ENCODE measurements at regions not wholly inside any gene's neighbourhood (a gene's known extent, or its start where the extent isn't known, plus 50 kb on each side); places are given as distances from the start of the nearest gene placed in this dataset.

GRCh38 chr4:125975861-125976397, 661.2 kb downstream of the FAT4 start:
- no peak for TF ChIP-seq MYC (IDR thresholded peaks at IDR 0.05; ENCODE audit: insufficient read depth, insufficient read length, insufficient replicate concordance, low read length, severe bottlenecking)
- TF ChIP-seq POLR2AphosphoS5 (IDR thresholded peaks at IDR 0.05; ENCODE audit: low read length): no peak
- TF ChIP-seq, protein P1, sequence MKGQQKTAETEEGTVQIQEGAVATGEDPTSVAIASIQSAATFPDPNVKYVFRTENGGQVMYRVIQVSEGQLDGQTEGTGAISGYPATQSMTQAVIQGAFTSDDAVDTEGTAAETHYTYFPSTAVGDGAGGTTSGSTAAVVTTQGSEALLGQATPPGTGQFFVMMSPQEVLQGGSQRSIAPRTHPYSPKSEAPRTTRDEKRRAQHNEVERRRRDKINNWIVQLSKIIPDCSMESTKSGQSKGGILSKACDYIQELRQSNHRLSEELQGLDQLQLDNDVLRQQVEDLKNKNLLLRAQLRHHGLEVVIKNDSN (IDR thresholded peaks at IDR 0.05; ENCODE audit: borderline replicate concordance, extremely low read length, insufficient read depth, low read depth, low read length): no peak
- no peak for TF ChIP-seq TCF12 (IDR thresholded peaks at IDR 0.05; ENCODE audit: low read depth, low read length)
- TF ChIP-seq BMI1 (IDR thresholded peaks at IDR 0.05; ENCODE audit: borderline replicate concordance): no peak
